ENCODE measurements at regions not wholly inside any gene's neighbourhood (a gene's known extent, or its start where the extent isn't known, plus 50 kb on each side); places are given as distances from the start of the nearest gene placed in this dataset.

GRCh38 chr2:602571-603359 lies 74.4 kb downstream of the TMEM18 start:
- Histone ChIP-seq H2AFZ (ENCODE audit: low read depth, low read length) (no peak overlapping the region), H3K27me3 (ENCODE audit: insufficient read depth, low read length) (no peaks in the 10 kb centered on the region), H3K4me3 (ENCODE audit: low read length) (no peak overlapping the region), H3K4me1 (ENCODE audit: insufficient read depth, low read length) (no peaks in the 10 kb centered on the region), H3K36me3 (ENCODE audit: insufficient read depth, low read length) (no peaks in the 10 kb centered on the region), H3K9me3 (ENCODE audit: low read length) (no peaks in the 10 kb centered on the region)

GRCh38 chr2:601806-602455 lies 75.3 kb downstream of the TMEM18 start:
- no peaks in the 10 kb centered on the region for H3K27me3 ChIP-seq (ENCODE audit: insufficient read depth, low read length)
- H3K4me1 ChIP-seq (ENCODE audit: insufficient read depth, low read length) = no peaks in the 10 kb centered on the region
- no peak overlapping the region for H3K4me3 ChIP-seq (ENCODE audit: low read length)
- no peak overlapping the region for H2AFZ ChIP-seq (ENCODE audit: low read depth, low read length)
- H3K9me3 ChIP-seq (ENCODE audit: low read length) = no peaks in the 10 kb centered on the region
- H3K36me3 ChIP-seq (ENCODE audit: insufficient read depth, low read length) = no peaks in the 10 kb centered on the region

- Histone ChIP-seq H3K27me3 (ENCODE audit: insufficient read depth, low read length) (no peaks in the 10 kb centered on the region), H3K36me3 (ENCODE audit: insufficient read depth, low read length) (no peaks in the 10 kb centered on the region), H2AFZ (ENCODE audit: low read depth, low read length) (no peak overlapping the region), H3K9me3 (ENCODE audit: low read length) (no peaks in the 10 kb centered on the region), H3K4me3 (ENCODE audit: low read length) (no peak overlapping the region), H3K4me1 (ENCODE audit: insufficient read depth, low read length) (no peaks in the 10 kb centered on the region)
Observed at GRCh38 chr2:601387-601698, 75.9 kb downstream of the TMEM18 start.

GRCh38 chr2:600542-601386 lies 76.4 kb downstream of the TMEM18 start:
- no peaks in the 10 kb centered on the region for H3K9me3 ChIP-seq (ENCODE audit: low read length)

GRCh38 chr2:599601-600000 lies 77.6 kb downstream of the TMEM18 start:
- Histone ChIP-seq H3K36me3 (ENCODE audit: insufficient read depth, low read length) (no peaks in the 10 kb centered on the region), H3K27me3 (ENCODE audit: insufficient read depth, low read length) (no peaks in the 10 kb centered on the region), H3K4me1 (ENCODE audit: insufficient read depth, low read length) (no peaks in the 10 kb centered on the region), H2AFZ (ENCODE audit: low read depth, low read length) (no peak overlapping the region), H3K4me3 (ENCODE audit: low read length) (no peak overlapping the region), H3K9me3 (ENCODE audit: low read length) (no peaks in the 10 kb centered on the region)

More at GRCh38 chr2:600542-601386, 76.4 kb downstream of the TMEM18 start:
- no peaks in the 10 kb centered on the region for H3K4me1 ChIP-seq (ENCODE audit: insufficient read depth, low read length)
- H3K27me3 ChIP-seq (ENCODE audit: insufficient read depth, low read length) = no peaks in the 10 kb centered on the region
- no peak overlapping the region for H2AFZ ChIP-seq (ENCODE audit: low read depth, low read length)
- no peaks in the 10 kb centered on the region for H3K36me3 ChIP-seq (ENCODE audit: insufficient read depth, low read length)
- no peak overlapping the region for H3K4me3 ChIP-seq (ENCODE audit: low read length)

- H2AFZ ChIP-seq (ENCODE audit: low read depth, low read length) = no peak overlapping the region
- H3K27me3 ChIP-seq (ENCODE audit: insufficient read depth, low read length) = no peaks in the 10 kb centered on the region
- H3K4me3 ChIP-seq (ENCODE audit: low read length) = no peak overlapping the region
- no peaks in the 10 kb centered on the region for H3K36me3 ChIP-seq (ENCODE audit: insufficient read depth, low read length)
- H3K4me1 ChIP-seq (ENCODE audit: insufficient read depth, low read length) = no peaks in the 10 kb centered on the region
- H3K9me3 ChIP-seq (ENCODE audit: low read length) = no peaks in the 10 kb centered on the region
Observed at GRCh38 chr2:598058-598802, 79.0 kb downstream of the TMEM18 start.

- Histone ChIP-seq H3K4me3 (ENCODE audit: low read length) (no peak overlapping the region), H3K36me3 (ENCODE audit: insufficient read depth, low read length) (no peaks in the 10 kb centered on the region), H3K4me1 (ENCODE audit: insufficient read depth, low read length) (no peaks in the 10 kb centered on the region), H2AFZ (ENCODE audit: low read depth, low read length) (no peak overlapping the region), H3K9me3 (ENCODE audit: low read length) (no peaks in the 10 kb centered on the region), H3K27me3 (ENCODE audit: insufficient read depth, low read length) (no peaks in the 10 kb centered on the region)
Observed at GRCh38 chr2:595831-596592, 81.2 kb downstream of the TMEM18 start.

GRCh38 chr2:595141-595815 lies 81.9 kb downstream of the TMEM18 start:
- H2AFZ ChIP-seq (ENCODE audit: low read depth, low read length) = no peak overlapping the region
- no peaks in the 10 kb centered on the region for H3K27me3 ChIP-seq (ENCODE audit: insufficient read depth, low read length)
- H3K4me3 ChIP-seq (ENCODE audit: low read length) = no peak overlapping the region
- H3K4me1 ChIP-seq (ENCODE audit: insufficient read depth, low read length) = no peaks in the 10 kb centered on the region
- no peaks in the 10 kb centered on the region for H3K36me3 ChIP-seq (ENCODE audit: insufficient read depth, low read length)
- no peaks in the 10 kb centered on the region for H3K9me3 ChIP-seq (ENCODE audit: low read length)

GRCh38 chr2:594297-594949 lies 82.8 kb downstream of the TMEM18 start:
- no peaks in the 10 kb centered on the region for H3K27me3 ChIP-seq (ENCODE audit: insufficient read depth, low read length)
- H3K9me3 ChIP-seq (ENCODE audit: low read length) = no peaks in the 10 kb centered on the region
- H3K36me3 ChIP-seq (ENCODE audit: insufficient read depth, low read length) = no peaks in the 10 kb centered on the region
- no peak overlapping the region for H2AFZ ChIP-seq (ENCODE audit: low read depth, low read length)
- no peak overlapping the region for H3K4me3 ChIP-seq (ENCODE audit: low read length)
- no peaks in the 10 kb centered on the region for H3K4me1 ChIP-seq (ENCODE audit: insufficient read depth, low read length)

GRCh38 chr2:593356-594026 lies 83.7 kb downstream of the TMEM18 start:
- no peak overlapping the region for H2AFZ ChIP-seq (ENCODE audit: low read depth, low read length)
- H3K4me3 ChIP-seq (ENCODE audit: low read length) = no peak overlapping the region
- no peaks in the 10 kb centered on the region for H3K36me3 ChIP-seq (ENCODE audit: insufficient read depth, low read length)
- H3K9me3 ChIP-seq (ENCODE audit: low read length) = no peaks in the 10 kb centered on the region
- H3K4me1 ChIP-seq (ENCODE audit: insufficient read depth, low read length) = no peaks in the 10 kb centered on the region
- H3K27me3 ChIP-seq (ENCODE audit: insufficient read depth, low read length) = no peaks in the 10 kb centered on the region

- Histone ChIP-seq H3K4me1 (ENCODE audit: insufficient read depth, low read length) (no peaks in the 10 kb centered on the region), H3K27me3 (ENCODE audit: insufficient read depth, low read length) (no peaks in the 10 kb centered on the region), H3K4me3 (ENCODE audit: low read length) (no peak overlapping the region), H3K36me3 (ENCODE audit: insufficient read depth, low read length) (no peaks in the 10 kb centered on the region), H2AFZ (ENCODE audit: low read depth, low read length) (no peak overlapping the region), H3K9me3 (ENCODE audit: low read length) (no peaks in the 10 kb centered on the region)
Observed at GRCh38 chr2:592737-593136, 84.5 kb downstream of the TMEM18 start.
